Femur (tissue), 1 donor: ENCODE measurements at regions not wholly inside any gene's neighbourhood (a gene's known extent, or its start where the extent isn't known, plus 50 kb on each side); places are given as distances from the start of the nearest gene placed in this dataset.
"Not testable (repeated sequence)": the region's sequence is repeated elsewhere in the genome, so short reads cannot be mapped to it uniquely, and the experiment has no call there.

Source experiments
- DNase-seq: peaks from one replicate; pipeline ENCODE4 v3.0.0-alpha.2; 2017

- peak; percentile 41 for DNase-seq
These were observed 52.7 kb downstream of the COL6A6 start for GRCh38 chr3:130569461-130570365.

- DNase-seq = peak; percentile 27
These were observed 55.8 kb downstream of the COL6A6 start for GRCh38 chr3:130572769-130573168.

- no peak for DNase-seq
These were observed 59.6 kb downstream of the COL6A6 start for GRCh38 chr3:130576375-130577266.

- no peak for DNase-seq
These were observed 65.6 kb downstream of the COL6A6 start for GRCh38 chr3:130582457-130583153.

GRCh38 chr3:130594749-130595148, 77.8 kb downstream of the COL6A6 start:
- DNase-seq = not testable (repeated sequence)

GRCh38 chr3:130596484-130596883, 79.5 kb downstream of the COL6A6 start:
- DNase-seq = no peak

- DNase-seq = no peak
These were observed 84.5 kb downstream of the COL6A6 start for GRCh38 chr3:130601442-130601971.

GRCh38 chr3:130604806-130605205, 87.8 kb downstream of the COL6A6 start:
- DNase-seq = no peak

- DNase-seq = no peak
These were observed 89.4 kb downstream of the COL6A6 start for GRCh38 chr3:130606336-130606735.

- no peak for DNase-seq
These were observed 90.7 kb downstream of the COL6A6 start for GRCh38 chr3:130607553-130608154.

- DNase-seq = peak; percentile 91
These were observed 92.4 kb downstream of the COL6A6 start for GRCh38 chr3:130609166-130609979.

- no peak for DNase-seq
These were observed 102.2 kb downstream of the COL6A6 start for GRCh38 chr3:130619196-130619595.

- peak; percentile 40 for DNase-seq
These were observed 104.8 kb downstream of the COL6A6 start for GRCh38 chr3:130621824-130622223.

GRCh38 chr3:130626049-130626448, 109.1 kb downstream of the COL6A6 start:
- peak; percentile 59 for DNase-seq

GRCh38 chr3:130627143-130627855, 110.3 kb downstream of the COL6A6 start:
- no peak for DNase-seq

- no peak for DNase-seq
These were observed 110.9 kb downstream of the COL6A6 start for GRCh38 chr3:130627882-130628281.
